ENCODE measurements at regions not wholly inside any gene's neighbourhood (a gene's known extent, or its start where the extent isn't known, plus 50 kb on each side); places are given as distances from the start of the nearest gene placed in this dataset.

- DNase-seq (ENCODE audit: low read depth) = no peak
Measured at GRCh38 chr20:60274717-60275116, 316.5 kb downstream of the CDH26 start.

GRCh38 chr20:60281295-60281694 lies 323.1 kb downstream of the CDH26 start:
- no peak for DNase-seq (ENCODE audit: low read depth)

GRCh38 chr20:60283281-60283680 lies 325.1 kb downstream of the CDH26 start:
- DNase-seq (ENCODE audit: low read depth) = no peak

- no peak for DNase-seq (ENCODE audit: low read depth)
Measured at GRCh38 chr20:60286764-60287163, 328.5 kb downstream of the CDH26 start.

GRCh38 chr20:60288945-60289344 lies 330.7 kb downstream of the CDH26 start:
- DNase-seq (ENCODE audit: low read depth) = no peak

GRCh38 chr20:60292001-60292520 lies 333.8 kb downstream of the CDH26 start:
- no peak for DNase-seq (ENCODE audit: low read depth)

GRCh38 chr20:60294632-60295031 lies 336.4 kb downstream of the CDH26 start:
- no peak for DNase-seq (ENCODE audit: low read depth)

GRCh38 chr20:60295214-60295613 lies 337.0 kb downstream of the CDH26 start:
- DNase-seq (ENCODE audit: low read depth) = no peak

- DNase-seq (ENCODE audit: low read depth) = no peak
Measured at GRCh38 chr20:60297649-60298048, 339.4 kb downstream of the CDH26 start.

- DNase-seq (ENCODE audit: low read depth) = no peak
Measured at GRCh38 chr20:60298647-60299046, 340.4 kb downstream of the CDH26 start.

GRCh38 chr20:60299951-60300350 lies 341.7 kb downstream of the CDH26 start:
- no peak for DNase-seq (ENCODE audit: low read depth)

- no peak for DNase-seq (ENCODE audit: low read depth)
Measured at GRCh38 chr20:60300374-60300773, 342.2 kb downstream of the CDH26 start.

- DNase-seq (ENCODE audit: low read depth) = no peak
Measured at GRCh38 chr20:60302875-60303274, 344.7 kb downstream of the CDH26 start.

- no peak for DNase-seq (ENCODE audit: low read depth)
Measured at GRCh38 chr20:60304026-60304590, 345.9 kb downstream of the CDH26 start.

GRCh38 chr20:60304931-60305330 lies 346.7 kb downstream of the CDH26 start:
- no peak for DNase-seq (ENCODE audit: low read depth)

GRCh38 chr20:60306105-60306504 lies 347.9 kb downstream of the CDH26 start:
- no peak for DNase-seq (ENCODE audit: low read depth)

- DNase-seq (ENCODE audit: low read depth) = no peak
Measured at GRCh38 chr20:60306551-60306950, 348.3 kb downstream of the CDH26 start.

GRCh38 chr20:60310560-60311349 lies 352.5 kb downstream of the CDH26 start:
- DNase-seq (ENCODE audit: low read depth) = no peak

- no peak for DNase-seq (ENCODE audit: low read depth)
Measured at GRCh38 chr20:60313191-60313590, 355.0 kb downstream of the CDH26 start.

GRCh38 chr20:60313614-60314013 lies 355.4 kb downstream of the CDH26 start:
- DNase-seq (ENCODE audit: low read depth) = no peak

- DNase-seq (ENCODE audit: low read depth) = no peak
Measured at GRCh38 chr20:60314727-60315126, 356.5 kb downstream of the CDH26 start.

- DNase-seq (ENCODE audit: low read depth) = no peak
Measured at GRCh38 chr20:60316476-60317158, 358.4 kb downstream of the CDH26 start.

GRCh38 chr20:60317401-60317800 lies 359.2 kb downstream of the CDH26 start:
- no peak for DNase-seq (ENCODE audit: low read depth)

Data from forelimb muscle (tissue), 1 donor.